EL (cell line): ENCODE measurements at regions not wholly inside any gene's neighbourhood (a gene's known extent, or its start where the extent isn't known, plus 50 kb on each side); places are given as distances from the start of the nearest gene placed in this dataset.

Experiments
- DNase-seq: peaks from one replicate; pipeline ENCODE4 v3.0.0-alpha.2; 2016

- peak; percentile 73 for DNase-seq
Measured at GRCh38 chr6:30396833-30397479, 52.0 kb downstream of the RPP21 start.

- no peak for DNase-seq
Measured at GRCh38 chr6:30397697-30398096, 52.7 kb downstream of the RPP21 start.

- DNase-seq = peak; percentile 22
Measured at GRCh38 chr6:30399390-30400058, 54.6 kb downstream of the RPP21 start.

GRCh38 chr6:30405934-30406333 is 61.0 kb downstream of the RPP21 start:
- DNase-seq = no peak

- no peak for DNase-seq
Measured at GRCh38 chr6:30409184-30409583, 64.2 kb downstream of the RPP21 start.

DNA sequence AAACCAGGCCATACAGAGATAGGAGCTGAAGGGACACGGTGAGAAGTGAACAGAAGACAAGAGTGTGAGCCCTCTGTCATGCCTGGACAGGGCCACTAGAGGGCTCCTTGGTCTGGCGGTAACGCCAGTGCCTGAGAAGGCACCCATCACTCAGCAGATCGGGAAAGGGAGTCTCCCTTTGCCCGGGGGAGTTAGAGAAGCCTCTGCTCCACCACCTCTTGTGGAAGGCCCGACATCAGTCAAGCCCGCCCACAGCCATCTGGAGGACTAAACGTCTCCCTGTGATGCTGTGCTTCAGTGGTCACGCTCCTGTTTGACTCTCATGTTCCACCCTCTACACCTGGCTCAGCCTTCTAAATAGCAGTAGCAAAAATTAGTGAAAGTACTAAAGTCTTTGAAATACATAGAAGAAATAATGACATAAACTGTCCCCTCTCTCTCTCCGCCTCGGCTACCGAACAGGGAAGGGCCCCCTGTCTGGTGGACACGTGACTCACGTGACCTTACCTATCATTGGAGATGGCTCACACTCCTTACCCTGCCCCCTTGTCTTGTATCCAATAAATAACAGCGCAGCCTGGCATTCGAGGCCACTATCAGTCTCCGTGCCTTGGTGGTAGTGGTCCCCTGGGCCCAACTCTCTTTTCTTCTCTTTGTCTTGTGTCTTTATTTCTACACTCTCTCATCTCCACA is 66.7 kb downstream of the RPP21 start:
- DNase-seq = peak; percentile 59

GRCh38 chr6:30418448-30418847 is 70.9 kb upstream of the HLA-E start:
- DNase-seq = no peak

DNA sequence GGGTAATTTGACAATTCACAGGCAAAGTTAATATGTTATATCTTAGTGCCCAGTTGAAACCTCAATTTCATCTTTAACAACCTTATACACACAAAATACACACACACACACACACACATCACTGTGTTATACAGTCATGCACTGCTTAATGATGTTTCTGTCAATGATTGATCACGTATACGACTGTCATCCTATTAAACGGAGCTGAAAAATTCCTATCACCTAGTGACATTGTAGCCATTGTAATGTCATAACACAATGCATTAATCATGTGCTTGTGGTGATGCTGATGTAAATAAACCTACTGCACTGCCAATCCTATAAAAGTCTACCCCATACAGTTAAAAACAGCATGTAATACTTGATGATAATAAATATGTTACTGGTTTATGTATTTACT is 64.8 kb upstream of the HLA-E start:
- no peak for DNase-seq
